Smooth muscle cell of the brain vasculature (primary cell): ENCODE measurements at regions not wholly inside any gene's neighbourhood (a gene's known extent, or its start where the extent isn't known, plus 50 kb on each side); places are given as distances from the start of the nearest gene placed in this dataset.

Experiments used
- DNase-seq: peaks from one replicate; pipeline ENCODE4 v3.0.0-alpha.2; 2012; ENCODE audit warnings: low read depth, low spot score

- no peak for DNase-seq
Measured at GRCh38 chr5:68924481-68925145, 169.2 kb upstream of the SLC30A5 start.

DNA sequence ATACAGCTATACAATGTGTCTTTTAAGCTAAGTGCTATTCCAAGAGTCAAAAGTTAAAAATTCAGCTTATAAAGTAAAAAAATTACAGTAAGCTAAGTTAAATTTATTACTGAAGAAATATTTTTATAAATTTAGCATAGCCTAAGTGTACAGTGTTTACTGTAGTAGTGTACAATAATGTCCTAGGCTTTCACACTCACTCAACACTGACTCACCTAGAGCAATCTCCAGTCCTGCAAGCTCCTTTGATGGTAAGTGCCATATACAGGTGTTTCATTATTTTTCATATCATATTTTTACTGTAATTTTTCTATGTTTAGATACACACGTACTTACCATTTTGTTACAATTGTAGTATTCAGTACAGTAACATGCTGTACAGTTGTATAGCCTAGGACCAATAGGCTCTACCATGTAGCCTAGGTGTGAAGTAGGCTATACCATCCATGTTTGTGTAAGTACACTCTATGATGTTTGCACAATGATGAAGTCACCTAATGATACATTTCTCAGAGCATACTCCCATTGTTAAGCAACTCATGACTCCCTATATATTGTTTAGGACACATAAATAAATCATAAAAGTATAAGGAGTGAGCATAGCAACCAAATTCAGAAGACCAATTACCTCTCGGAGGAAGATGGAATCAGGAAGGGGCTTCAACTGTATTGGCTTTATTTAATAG, 165.1 kb upstream of the SLC30A5 start:
- no peak for DNase-seq

- DNase-seq, result no peak
Measured at GRCh38 chr5:68930139-68930538, 163.7 kb upstream of the SLC30A5 start.

- DNase-seq, result no peak
Measured at GRCh38 chr5:68932830-68933434, 160.9 kb upstream of the SLC30A5 start.

DNA sequence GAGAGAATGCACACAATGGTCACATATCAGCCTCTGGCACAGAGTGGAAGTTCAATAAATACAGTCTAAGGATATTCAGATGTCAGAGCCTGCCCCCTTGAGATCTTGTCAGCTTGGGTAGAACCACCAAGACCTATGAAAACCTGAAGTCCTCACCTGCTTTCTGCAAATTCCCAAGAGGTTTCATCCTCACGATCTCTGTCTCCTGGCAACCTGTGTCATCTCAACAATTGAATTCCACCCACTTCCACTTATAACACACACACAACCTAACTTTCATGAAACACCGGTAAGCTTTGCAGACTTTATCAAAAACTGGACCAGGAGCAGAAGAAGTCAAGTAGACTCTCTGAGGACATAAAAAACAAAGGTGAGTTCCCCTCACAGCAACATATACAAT, 151.6 kb upstream of the SLC30A5 start:
- DNase-seq, result no peak

DNA sequence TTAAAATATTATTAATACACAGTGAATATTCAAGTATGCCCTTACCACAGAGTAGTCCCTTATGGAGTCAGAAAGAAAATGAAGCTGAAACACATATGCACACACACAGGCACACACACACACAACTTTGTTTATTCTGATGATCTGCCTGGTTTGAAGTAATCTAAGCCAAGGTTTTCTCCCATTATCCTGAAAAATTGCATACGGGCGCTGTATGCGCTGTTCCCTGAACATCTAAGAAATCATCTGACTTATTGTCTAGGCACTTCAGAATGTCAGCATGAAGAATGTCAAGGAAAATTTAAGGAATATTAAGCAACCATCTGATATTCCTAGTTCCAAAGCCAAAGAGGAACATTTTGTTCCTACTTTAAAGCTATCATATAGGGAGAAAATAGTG, 147.1 kb upstream of the SLC30A5 start:
- DNase-seq, result no peak

- DNase-seq, result no peak
Measured at GRCh38 chr5:68947986-68948385, 145.8 kb upstream of the SLC30A5 start.

- DNase-seq, result no peak
Measured at GRCh38 chr5:68949256-68949655, 144.6 kb upstream of the SLC30A5 start.

DNA sequence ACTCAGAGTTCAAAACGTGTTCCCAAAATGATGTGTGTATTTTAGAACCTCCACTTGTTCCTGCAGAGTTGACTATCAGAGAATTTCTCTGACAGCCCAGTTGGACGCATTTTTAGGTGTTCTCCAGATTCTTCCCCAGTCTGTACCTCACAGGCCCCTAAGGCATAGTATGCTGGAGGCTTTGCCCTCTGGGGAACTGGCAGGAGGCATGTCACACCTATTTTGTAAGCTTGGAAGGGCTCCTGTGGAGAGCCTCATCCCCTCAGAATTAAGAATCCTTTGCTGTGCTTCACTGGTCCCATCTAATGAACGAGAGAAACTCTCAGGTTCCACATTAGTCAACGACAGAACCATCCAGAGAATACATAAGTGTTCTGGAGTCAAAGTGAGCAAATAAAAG, 144.1 kb upstream of the SLC30A5 start:
- no peak for DNase-seq

- no peak for DNase-seq
Measured at GRCh38 chr5:68950125-68950524, 143.7 kb upstream of the SLC30A5 start.

GRCh38 chr5:68950930-68951329, 142.9 kb upstream of the SLC30A5 start:
- DNase-seq, result no peak

- DNase-seq, result no peak
Measured at GRCh38 chr5:68953231-68953874, 140.5 kb upstream of the SLC30A5 start.

DNA sequence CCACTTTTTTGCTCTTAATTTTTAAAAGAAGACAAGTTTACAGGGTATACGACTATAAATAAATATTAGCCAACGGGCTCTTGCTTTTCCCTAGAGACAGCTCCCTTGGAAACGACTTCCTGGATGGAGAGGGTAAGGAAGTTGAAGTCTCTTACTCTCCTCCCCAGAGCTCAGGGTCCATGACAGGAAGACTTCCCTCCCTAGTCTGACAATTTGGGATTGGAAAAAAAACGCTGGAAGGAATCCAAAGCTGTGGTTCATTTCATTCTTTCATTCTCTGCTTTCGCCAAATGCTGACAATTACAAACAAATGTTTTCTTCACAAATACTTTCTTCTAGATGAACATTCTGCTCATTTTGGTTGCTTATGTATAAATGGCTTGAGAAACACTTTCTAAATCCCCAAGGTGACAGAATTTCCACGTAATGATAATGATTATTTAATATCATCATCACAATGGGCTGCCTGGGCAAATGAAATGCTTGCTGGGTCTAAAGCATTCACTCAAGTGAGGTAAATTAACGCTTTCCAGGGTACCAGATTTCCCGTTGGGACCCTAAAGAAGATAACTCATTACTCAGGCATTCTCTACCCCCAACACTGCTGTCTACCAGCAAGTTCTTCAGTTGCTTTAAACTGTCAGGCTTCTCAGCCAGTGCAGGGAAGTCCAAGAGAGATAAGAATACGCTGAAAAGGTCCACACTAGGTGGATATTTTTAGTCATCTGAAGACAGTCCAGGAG, 139.8 kb upstream of the SLC30A5 start:
- DNase-seq, result no peak

- DNase-seq, result no peak
Measured at GRCh38 chr5:68954618-68954910, 139.2 kb upstream of the SLC30A5 start.

DNA sequence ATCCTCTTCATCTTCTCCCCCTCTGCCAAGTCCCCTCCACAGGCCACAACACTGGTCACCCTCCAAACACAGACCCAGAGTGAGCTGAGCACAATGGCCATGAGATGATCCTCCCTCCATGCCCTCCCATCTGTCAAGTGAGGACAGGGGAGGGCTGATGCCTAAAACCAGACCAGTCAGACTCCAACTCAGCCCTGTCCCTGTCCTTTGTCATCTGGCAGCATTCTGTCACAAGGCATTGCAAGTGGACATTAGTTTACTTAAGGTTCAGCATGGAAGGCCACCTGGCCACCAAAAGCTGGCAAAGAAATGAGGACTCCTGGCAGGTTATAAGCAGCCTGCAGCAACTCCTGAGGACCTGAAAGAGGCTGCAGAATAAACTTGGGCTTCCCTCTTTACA, 136.2 kb upstream of the SLC30A5 start:
- DNase-seq, result no peak

DNA sequence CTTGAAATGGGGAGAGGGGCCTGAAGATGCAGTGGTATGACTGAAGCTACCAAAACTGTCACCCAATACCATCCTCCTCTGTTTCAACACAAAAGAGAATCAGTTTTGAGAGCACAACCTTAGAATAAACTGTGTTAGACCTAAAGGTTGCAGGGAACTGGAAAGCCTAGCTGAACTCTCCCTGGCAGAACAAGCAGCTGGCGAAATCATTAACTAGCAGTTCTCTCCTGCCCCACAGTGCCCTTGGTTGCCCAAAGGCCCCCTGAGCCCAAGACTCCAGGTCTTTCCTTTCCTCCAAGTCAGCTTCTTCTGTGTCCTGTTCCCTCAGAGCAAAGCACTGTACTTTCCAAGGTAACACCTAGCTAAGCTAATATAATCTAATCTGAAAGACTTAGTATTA, 135.4 kb upstream of the SLC30A5 start:
- no peak for DNase-seq

DNA sequence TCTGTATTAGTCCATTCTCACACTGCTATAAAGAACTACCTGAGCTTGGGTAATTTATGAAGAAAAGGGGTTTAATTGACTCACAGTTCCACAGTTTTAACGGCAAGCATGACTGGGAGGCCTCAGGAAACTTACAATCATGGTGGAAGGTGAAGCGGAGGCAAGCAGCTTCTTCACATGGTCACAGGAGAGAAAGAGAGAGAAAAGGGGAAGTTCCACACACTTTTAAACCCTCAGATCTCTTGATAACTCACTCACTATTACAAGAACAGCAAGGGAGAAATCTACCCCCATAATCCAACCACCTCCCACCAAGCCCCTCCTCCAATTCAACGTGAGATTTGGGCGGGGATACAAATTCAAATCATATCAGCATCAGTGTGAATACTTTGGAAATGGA, 133.4 kb upstream of the SLC30A5 start:
- DNase-seq, result no peak

GRCh38 chr5:68960961-68961360, 132.9 kb upstream of the SLC30A5 start:
- DNase-seq, result no peak

DNA sequence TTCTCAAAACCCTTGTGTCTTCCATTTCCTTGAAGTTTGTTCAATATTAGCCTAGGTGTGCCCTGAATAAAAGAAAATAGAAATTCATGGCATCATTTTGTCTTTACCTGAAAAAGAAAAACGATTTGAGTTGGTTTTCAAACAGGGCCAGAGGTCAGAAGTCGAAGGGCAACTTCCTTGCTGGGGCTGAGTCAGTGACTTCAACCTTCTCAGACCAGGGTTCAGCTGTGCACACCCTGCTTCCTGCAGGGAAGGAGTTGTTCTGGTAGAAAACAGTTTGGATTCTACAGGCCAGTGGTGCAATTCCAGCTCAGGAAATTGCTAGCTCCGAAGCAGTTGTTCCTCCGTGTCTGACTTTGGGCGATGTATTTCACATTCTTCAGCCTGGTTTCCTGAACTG, 132.1 kb upstream of the SLC30A5 start:
- DNase-seq, result no peak

DNA sequence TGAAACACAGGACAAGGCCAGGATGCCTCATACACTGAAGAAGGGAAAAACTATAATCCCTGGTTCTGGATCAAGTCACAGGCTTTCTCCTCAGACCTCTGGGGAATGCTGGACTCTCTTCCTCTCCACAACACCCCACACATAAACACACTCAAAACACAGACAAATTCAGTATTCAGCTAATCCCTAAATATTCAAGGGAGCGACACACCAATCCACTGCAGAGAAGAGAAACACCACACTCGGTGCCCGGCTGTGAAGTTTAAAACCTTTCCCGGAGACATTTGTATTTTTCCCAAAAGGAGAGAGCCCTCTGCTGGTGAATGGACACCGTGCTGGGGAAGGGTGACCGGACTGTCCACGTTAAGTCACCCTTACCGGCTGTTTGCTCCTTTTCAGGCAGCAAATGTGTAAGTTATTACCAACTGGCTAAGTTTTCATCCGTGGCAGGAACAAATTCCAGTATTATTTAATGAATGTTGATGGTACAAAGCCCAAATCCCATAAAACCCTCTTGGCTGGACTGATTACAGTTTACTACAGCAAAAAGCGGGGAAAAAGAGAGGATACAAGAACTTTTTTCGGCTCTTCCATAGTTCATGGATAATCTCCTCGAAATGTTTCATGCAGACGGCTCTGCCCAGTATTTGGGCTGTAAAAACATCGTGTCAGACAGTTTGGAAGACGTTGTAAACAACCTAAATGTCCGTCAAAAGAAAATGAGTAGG, 130.9 kb upstream of the SLC30A5 start:
- DNase-seq, result peak; percentile 29

DNA sequence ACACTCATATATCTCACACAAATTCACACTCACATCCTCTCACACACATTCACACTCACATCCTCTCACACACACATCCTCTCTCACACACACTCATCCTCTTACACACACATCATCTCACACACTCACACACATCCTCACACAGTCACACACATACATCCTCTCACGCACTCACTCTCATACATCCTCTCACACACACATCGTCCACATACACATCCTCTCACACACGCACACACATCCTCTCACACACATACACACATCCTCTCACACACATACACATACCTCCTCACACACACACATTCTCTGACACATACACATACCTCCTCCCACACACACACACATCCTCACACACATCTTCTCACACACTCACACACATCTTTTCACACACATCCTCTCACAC, 129.1 kb upstream of the SLC30A5 start:
- DNase-seq, result no peak

GRCh38 chr5:68965926-68966325, 127.9 kb upstream of the SLC30A5 start:
- no peak for DNase-seq
